Muscle of leg (tissue), 3 donors: ENCODE measurements at regions not wholly inside any gene's neighbourhood (a gene's known extent, or its start where the extent isn't known, plus 50 kb on each side); places are given as distances from the start of the nearest gene placed in this dataset.
"Not testable (repeated sequence)": the region's sequence is repeated elsewhere in the genome, so short reads cannot be mapped to it uniquely, and the experiment has no call there.

Experiments
- DNase-seq: peaks from one replicate; pipeline ENCODE4 v3.0.0; 2013
- H3K27ac ChIP-seq: one replicate; pipeline ENCODE4 v1.5.1; 2013; ENCODE audit warnings: mild to moderate bottlenecking, low read length, control low read depth
- H3K27me3 ChIP-seq: one replicate; pipeline ENCODE4 v1.6.1; 2013; ENCODE audit warnings: low read length; ENCODE audit not compliant: control insufficient read depth, insufficient read depth
- H3K36me3 ChIP-seq: one replicate; pipeline ENCODE4 v1.6.1; 2013; ENCODE audit warnings: low read length; ENCODE audit not compliant: control insufficient read depth, insufficient read depth
- H3K4me1 ChIP-seq: one replicate; pipeline ENCODE4 v1.6.1; 2013; ENCODE audit warnings: low read length; ENCODE audit not compliant: control insufficient read depth, insufficient read depth
- H3K4me3 ChIP-seq: one replicate; pipeline ENCODE4 v1.5.1; 2013; ENCODE audit warnings: low read length, control low read depth
- H3K9me3 ChIP-seq: replicated peaks from 2 replicates; pipeline ENCODE4 v1.6.1; 2013; ENCODE audit warnings: low read depth, low read length; ENCODE audit not compliant: control insufficient read depth
- WGBS: methylation state at CpG from one replicate; pipeline ENCODE4 v1.1.5; 2013; ENCODE audit warnings: missing lambda C conversion rate; ENCODE audit not compliant: insufficient coverage; 5-methylcytosine and 5-hydroxymethylcytosine counted together

- H3K4me1 ChIP-seq: peaks cover 9% of the 10 kb centered on the region
- no peak overlapping the region for H3K27ac ChIP-seq
- H3K27me3 ChIP-seq: no peaks in the 10 kb centered on the region
- no peak for DNase-seq
- no peaks in the 10 kb centered on the region for H3K9me3 ChIP-seq
- H3K4me3 ChIP-seq: no peak overlapping the region
- 93% methylated on average over 3 of the region's 4 CpGs for WGBS
- no peaks in the 10 kb centered on the region for H3K36me3 ChIP-seq
Measured at GRCh38 chr2:173706936-173707335, 258.2 kb downstream of the SP3 start.

GRCh38 chr2:173708806-173709205 lies 256.4 kb downstream of the SP3 start:
- Histone ChIP-seq H3K4me3 (no peak overlapping the region), H3K36me3 (no peaks in the 10 kb centered on the region), H3K9me3 (no peaks in the 10 kb centered on the region), H3K4me1 (peaks cover 11% of the 10 kb centered on the region), H3K27ac (peak overlapping the region; percentile 23), H3K27me3 (no peaks in the 10 kb centered on the region)
- DNase-seq: peak; percentile 93
- no CpG with 5 or more reads among the region's 5 CpGs for WGBS

- WGBS: no CpG with 5 or more reads among the region's 1 CpG
- Histone ChIP-seq H3K27ac (no peak overlapping the region), H3K27me3 (no peaks in the 10 kb centered on the region), H3K36me3 (no peaks in the 10 kb centered on the region), H3K4me1 (peaks cover 11% of the 10 kb centered on the region), H3K9me3 (no peaks in the 10 kb centered on the region), H3K4me3 (no peak overlapping the region)
- no peak for DNase-seq
Measured at GRCh38 chr2:173711816-173712215, 253.4 kb downstream of the SP3 start.

- Histone ChIP-seq H3K27me3 (peaks cover 2% of the 10 kb centered on the region), H3K27ac (no peak overlapping the region), H3K4me3 (no peak overlapping the region), H3K36me3 (no peaks in the 10 kb centered on the region), H3K4me1 (peaks cover 6% of the 10 kb centered on the region), H3K9me3 (no peaks in the 10 kb centered on the region)
- 67% methylated on average over 1 of the region's 4 CpGs for WGBS
- no peak for DNase-seq
Measured at GRCh38 chr2:173713904-173714555, 251.1 kb downstream of the SP3 start.

- Histone ChIP-seq H3K4me1 (peaks cover 6% of the 10 kb centered on the region), H3K9me3 (no peaks in the 10 kb centered on the region), H3K36me3 (no peaks in the 10 kb centered on the region), H3K4me3 (no peak overlapping the region), H3K27me3 (peaks cover 2% of the 10 kb centered on the region), H3K27ac (no peak overlapping the region)
- DNase-seq: peak; percentile 79
- WGBS: 29% methylated on average over 2 of the region's 5 CpGs
Measured at GRCh38 chr2:173715441-173715840, 249.7 kb downstream of the SP3 start.

GRCh38 chr2:173716458-173717052 lies 248.6 kb downstream of the SP3 start:
- H3K36me3 ChIP-seq: no peaks in the 10 kb centered on the region
- no peak overlapping the region for H3K4me3 ChIP-seq
- no peak for DNase-seq
- WGBS: 40% methylated on average over 1 of the region's 1 CpG
- H3K9me3 ChIP-seq: no peaks in the 10 kb centered on the region
- H3K27me3 ChIP-seq: peaks cover 2% of the 10 kb centered on the region
- H3K27ac ChIP-seq: no peak overlapping the region
- peaks cover 6% of the 10 kb centered on the region for H3K4me1 ChIP-seq

- no peak for DNase-seq
- Histone ChIP-seq H3K36me3 (no peaks in the 10 kb centered on the region), H3K4me1 (peaks cover 4% of the 10 kb centered on the region), H3K4me3 (no peak overlapping the region), H3K27ac (no peak overlapping the region), H3K27me3 (peaks cover 2% of the 10 kb centered on the region), H3K9me3 (no peaks in the 10 kb centered on the region)
- no CpG with 5 or more reads among the region's 3 CpGs for WGBS
Measured at GRCh38 chr2:173719471-173719870, 245.7 kb downstream of the SP3 start.

GRCh38 chr2:173720306-173720705 lies 244.9 kb downstream of the SP3 start:
- Histone ChIP-seq H3K27ac (no peak overlapping the region), H3K36me3 (no peaks in the 10 kb centered on the region), H3K9me3 (no peaks in the 10 kb centered on the region), H3K27me3 (peaks cover 2% of the 10 kb centered on the region), H3K4me3 (no peak overlapping the region), H3K4me1 (peaks cover 4% of the 10 kb centered on the region)
- DNase-seq: peak; percentile 74
- WGBS: 0% methylated on average over 1 of the region's 1 CpG

GRCh38 chr2:173734797-173735196 lies 230.4 kb downstream of the SP3 start:
- no peak overlapping the region for H3K4me3 ChIP-seq
- WGBS: no CpG with 5 or more reads among the region's 4 CpGs
- H3K27me3 ChIP-seq: no peaks in the 10 kb centered on the region
- no peak overlapping the region for H3K27ac ChIP-seq
- H3K9me3 ChIP-seq: no peaks in the 10 kb centered on the region
- peaks cover 3% of the 10 kb centered on the region for H3K4me1 ChIP-seq
- H3K36me3 ChIP-seq: no peaks in the 10 kb centered on the region
- no peak for DNase-seq

- DNase-seq, H3K4me3 ChIP-seq, H3K27ac ChIP-seq, H3K4me1 ChIP-seq, H3K9me3 ChIP-seq, H3K36me3 ChIP-seq, H3K27me3 ChIP-seq: not testable (repeated sequence)
Measured at GRCh38 chr2:173737954-173738575, 227.1 kb downstream of the SP3 start.
